Esophagus squamous epithelium (tissue), 4 donors: ENCODE measurements at regions not wholly inside any gene's neighbourhood (a gene's known extent, or its start where the extent isn't known, plus 50 kb on each side); places are given as distances from the start of the nearest gene placed in this dataset.

Experiments
- POLR2A ChIP-seq, 4 donors: fragments of 450-650 bp; IDR thresholded peaks; one replicate each; pipeline ENCODE4 v1.6.1; 2017; ENCODE audit warnings: antibody characterized with exemption in 4 of 4, mild to moderate bottlenecking in 4 of 4, moderate library complexity in 3 of 4
- TF ChIP-seq, protein P1 (sequence below), 6 experiments: fragments of 450-650 bp in 4 of 6; fragments of 200-600 bp in 2 of 6; sonication (generic) in 2 of 6; IDR thresholded peaks; one replicate each; pipeline ENCODE4 v1.5.1; 2016 to 2019; ENCODE audit warnings: antibody characterized with exemption in 6 of 6, mild to moderate bottlenecking in 4 of 6, moderate library complexity in 4 of 6

- TF ChIP-seq, protein P1, sequence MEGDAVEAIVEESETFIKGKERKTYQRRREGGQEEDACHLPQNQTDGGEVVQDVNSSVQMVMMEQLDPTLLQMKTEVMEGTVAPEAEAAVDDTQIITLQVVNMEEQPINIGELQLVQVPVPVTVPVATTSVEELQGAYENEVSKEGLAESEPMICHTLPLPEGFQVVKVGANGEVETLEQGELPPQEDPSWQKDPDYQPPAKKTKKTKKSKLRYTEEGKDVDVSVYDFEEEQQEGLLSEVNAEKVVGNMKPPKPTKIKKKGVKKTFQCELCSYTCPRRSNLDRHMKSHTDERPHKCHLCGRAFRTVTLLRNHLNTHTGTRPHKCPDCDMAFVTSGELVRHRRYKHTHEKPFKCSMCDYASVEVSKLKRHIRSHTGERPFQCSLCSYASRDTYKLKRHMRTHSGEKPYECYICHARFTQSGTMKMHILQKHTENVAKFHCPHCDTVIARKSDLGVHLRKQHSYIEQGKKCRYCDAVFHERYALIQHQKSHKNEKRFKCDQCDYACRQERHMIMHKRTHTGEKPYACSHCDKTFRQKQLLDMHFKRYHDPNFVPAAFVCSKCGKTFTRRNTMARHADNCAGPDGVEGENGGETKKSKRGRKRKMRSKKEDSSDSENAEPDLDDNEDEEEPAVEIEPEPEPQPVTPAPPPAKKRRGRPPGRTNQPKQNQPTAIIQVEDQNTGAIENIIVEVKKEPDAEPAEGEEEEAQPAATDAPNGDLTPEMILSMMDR (IDR thresholded peaks at IDR 0.05): no peak
- TF ChIP-seq POLR2A (IDR thresholded peaks at IDR 0.05): no peak
Measured at GRCh38 chr10:78471723-78472550, 438.3 kb downstream of the RPS24 start.
